H1 (cell line): ENCODE measurements at regions not wholly inside any gene's neighbourhood (a gene's known extent, or its start where the extent isn't known, plus 50 kb on each side); places are given as distances from the start of the nearest gene placed in this dataset.

Experiments used
- EZH2 ChIP-seq: fragments of 200-600 bp; sonication (generic); IDR thresholded peaks from 2 replicates; pipeline ENCODE4 v1.7.1; 2012; ENCODE audit warnings: low read depth, mild to moderate bottlenecking, moderate library complexity, low read length, inconsistent platforms; ENCODE audit not compliant: severe bottlenecking
- FOSL1 ChIP-seq: IDR thresholded peaks from 2 replicates; pipeline ENCODE4 v1.6.1; 2011; ENCODE audit warnings: mild to moderate bottlenecking, low read depth, low read length, moderate library complexity; ENCODE audit not compliant: insufficient read depth
- KDM4A ChIP-seq: IDR thresholded peaks from one replicate; pipeline ENCODE4 v1.7.1; 2012; ENCODE audit warnings: low read depth, mild to moderate bottlenecking, moderate library complexity, low read length, inconsistent platforms; ENCODE audit not compliant: severe bottlenecking
- SRF ChIP-seq: IDR thresholded peaks from 2 replicates; pipeline ENCODE4 v1.6.1; 2011; ENCODE audit warnings: mild to moderate bottlenecking, low read depth, low read length, moderate library complexity
- TEAD4 ChIP-seq: IDR thresholded peaks from 2 replicates; pipeline ENCODE4 v1.6.1; 2012; ENCODE audit warnings: low read depth, low read length, inconsistent platforms, mixed read lengths
- TF ChIP-seq, protein P1 (sequence below): IDR thresholded peaks from 2 replicates; pipeline ENCODE4 v1.6.1; 2012; ENCODE audit warnings: low read length, inconsistent platforms
- TF ChIP-seq, protein P2 (sequence below): IDR thresholded peaks from 2 replicates; pipeline ENCODE4 v1.6.1; 2012; ENCODE audit warnings: inconsistent platforms

DNA sequence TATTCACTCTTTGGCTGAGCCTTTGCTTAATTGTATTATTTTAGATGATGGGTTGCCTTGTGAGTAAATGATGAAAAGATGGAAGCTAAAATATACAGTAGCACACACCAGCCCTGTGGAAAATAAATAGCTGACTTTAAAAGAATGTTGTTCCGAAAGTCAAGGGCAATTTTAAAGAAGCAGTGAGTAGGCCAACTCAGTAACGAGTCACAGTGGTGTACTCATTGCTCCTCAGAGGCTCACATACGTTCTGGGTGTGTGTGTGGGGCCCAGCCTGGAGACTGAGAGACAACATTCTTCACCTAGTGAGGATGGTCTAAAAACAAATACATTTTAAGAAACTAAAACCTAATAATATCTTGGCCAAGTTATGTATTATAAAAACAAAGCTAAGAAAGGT lies 640.3 kb downstream of the TRIML1 start (continued):
- TF ChIP-seq, protein P1, sequence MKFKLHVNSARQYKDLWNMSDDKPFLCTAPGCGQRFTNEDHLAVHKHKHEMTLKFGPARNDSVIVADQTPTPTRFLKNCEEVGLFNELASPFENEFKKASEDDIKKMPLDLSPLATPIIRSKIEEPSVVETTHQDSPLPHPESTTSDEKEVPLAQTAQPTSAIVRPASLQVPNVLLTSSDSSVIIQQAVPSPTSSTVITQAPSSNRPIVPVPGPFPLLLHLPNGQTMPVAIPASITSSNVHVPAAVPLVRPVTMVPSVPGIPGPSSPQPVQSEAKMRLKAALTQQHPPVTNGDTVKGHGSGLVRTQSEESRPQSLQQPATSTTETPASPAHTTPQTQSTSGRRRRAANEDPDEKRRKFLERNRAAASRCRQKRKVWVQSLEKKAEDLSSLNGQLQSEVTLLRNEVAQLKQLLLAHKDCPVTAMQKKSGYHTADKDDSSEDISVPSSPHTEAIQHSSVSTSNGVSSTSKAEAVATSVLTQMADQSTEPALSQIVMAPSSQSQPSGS: no peak
- TF ChIP-seq, protein P2, sequence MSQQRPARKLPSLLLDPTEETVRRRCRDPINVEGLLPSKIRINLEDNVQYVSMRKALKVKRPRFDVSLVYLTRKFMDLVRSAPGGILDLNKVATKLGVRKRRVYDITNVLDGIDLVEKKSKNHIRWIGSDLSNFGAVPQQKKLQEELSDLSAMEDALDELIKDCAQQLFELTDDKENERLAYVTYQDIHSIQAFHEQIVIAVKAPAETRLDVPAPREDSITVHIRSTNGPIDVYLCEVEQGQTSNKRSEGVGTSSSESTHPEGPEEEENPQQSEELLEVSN: no peak
- no peak for TF ChIP-seq SRF
- TF ChIP-seq FOSL1: no peak
- TF ChIP-seq EZH2: no peak
- TF ChIP-seq TEAD4: no peak
- no peak for TF ChIP-seq KDM4A
